SU-DHL-6 (cell line): ENCODE measurements at regions not wholly inside any gene's neighbourhood (a gene's known extent, or its start where the extent isn't known, plus 50 kb on each side); places are given as distances from the start of the nearest gene placed in this dataset.

Experiments
- EZH2phosphoT487 ChIP-seq: fragments of 200-600 bp; sonication (generic), shearing (Covaris generic); conservative IDR thresholded peaks from 2 replicates; pipeline ENCODE4 v1.6.1; 2018; ENCODE audit warnings: mild to moderate bottlenecking, antibody characterized with exemption, low read length, moderate library complexity, mixed read lengths
- TF ChIP-seq, protein P1 (sequence below): fragments of 200-600 bp; sonication (generic); IDR thresholded peaks from one replicate; pipeline ENCODE4 v1.5.1; 2017; ENCODE audit warnings: antibody characterized with exemption, mild to moderate bottlenecking, low read length, moderate library complexity; ENCODE audit not compliant: insufficient read depth, poor library complexity, severe bottlenecking

DNA sequence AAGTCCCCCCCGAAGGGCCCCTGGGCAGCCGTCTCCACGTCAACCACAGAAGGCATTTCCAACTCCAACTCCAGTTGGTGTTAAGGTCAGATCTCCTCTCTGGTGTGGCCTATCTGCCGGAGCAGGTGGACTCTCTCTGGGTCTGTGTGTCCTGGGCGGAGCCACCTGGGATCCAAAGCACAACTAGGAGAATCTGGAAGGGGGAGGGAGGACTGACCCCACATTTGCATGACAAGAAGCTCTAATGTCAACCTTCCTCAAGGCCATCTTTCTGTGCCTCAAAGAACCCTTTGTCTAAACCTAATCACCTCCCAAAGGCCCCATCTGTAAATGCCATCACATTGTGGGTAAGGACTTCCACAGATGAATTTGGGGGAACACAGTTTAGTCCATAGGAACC, 381.5 kb downstream of the UQCRFS1 start:
- no peak for TF ChIP-seq EZH2phosphoT487
- TF ChIP-seq, protein P1, sequence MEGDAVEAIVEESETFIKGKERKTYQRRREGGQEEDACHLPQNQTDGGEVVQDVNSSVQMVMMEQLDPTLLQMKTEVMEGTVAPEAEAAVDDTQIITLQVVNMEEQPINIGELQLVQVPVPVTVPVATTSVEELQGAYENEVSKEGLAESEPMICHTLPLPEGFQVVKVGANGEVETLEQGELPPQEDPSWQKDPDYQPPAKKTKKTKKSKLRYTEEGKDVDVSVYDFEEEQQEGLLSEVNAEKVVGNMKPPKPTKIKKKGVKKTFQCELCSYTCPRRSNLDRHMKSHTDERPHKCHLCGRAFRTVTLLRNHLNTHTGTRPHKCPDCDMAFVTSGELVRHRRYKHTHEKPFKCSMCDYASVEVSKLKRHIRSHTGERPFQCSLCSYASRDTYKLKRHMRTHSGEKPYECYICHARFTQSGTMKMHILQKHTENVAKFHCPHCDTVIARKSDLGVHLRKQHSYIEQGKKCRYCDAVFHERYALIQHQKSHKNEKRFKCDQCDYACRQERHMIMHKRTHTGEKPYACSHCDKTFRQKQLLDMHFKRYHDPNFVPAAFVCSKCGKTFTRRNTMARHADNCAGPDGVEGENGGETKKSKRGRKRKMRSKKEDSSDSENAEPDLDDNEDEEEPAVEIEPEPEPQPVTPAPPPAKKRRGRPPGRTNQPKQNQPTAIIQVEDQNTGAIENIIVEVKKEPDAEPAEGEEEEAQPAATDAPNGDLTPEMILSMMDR = no peak
